Urothelium cell line (cell line): ENCODE measurements at regions not wholly inside any gene's neighbourhood (a gene's known extent, or its start where the extent isn't known, plus 50 kb on each side); places are given as distances from the start of the nearest gene placed in this dataset.
A peak's percentile ranks its signal among the peaks of the same experiment; 100 is the strongest.

Experiments used
- DNase-seq: peaks from one replicate; pipeline ENCODE4 v3.0.0; 2011; ENCODE audit warnings: low spot score, mixed read lengths
- FAIRE-seq: peaks from 2 replicates; lab custom pipeline; 2011; peaks lifted over from hg19 to GRCh38; lab: Jason Lieb, UNC

GRCh38 chr10:47140761-47141348, 159.1 kb upstream of the GDF10 start:
- DNase-seq, result no peak
- FAIRE-seq, result no peak

DNA sequence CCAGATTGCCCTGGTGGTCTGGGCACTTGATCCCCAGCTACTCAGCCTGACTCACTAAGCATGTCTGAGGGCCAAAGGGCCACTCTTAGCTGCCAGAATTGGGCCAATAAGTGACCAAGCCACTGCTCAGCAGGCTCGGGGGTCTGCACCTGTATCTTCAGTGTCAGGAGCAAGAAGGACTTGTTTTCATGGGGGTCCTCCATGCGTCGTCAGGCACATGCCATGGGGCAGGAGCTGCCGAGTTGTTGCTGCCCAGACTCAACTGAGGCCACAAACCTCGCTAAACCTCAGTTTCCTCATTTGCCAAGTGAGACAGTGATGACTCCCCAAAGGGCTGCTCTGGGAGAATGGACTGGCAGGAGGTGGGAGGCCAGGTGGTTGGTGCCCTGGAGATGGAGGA, 158.6 kb upstream of the GDF10 start:
- FAIRE-seq (no peak), DNase-seq (no peak)

- FAIRE-seq (no peak), DNase-seq (no peak)
These were observed 156.9 kb upstream of the GDF10 start for GRCh38 chr10:47143072-47143471.

- FAIRE-seq (no peak), DNase-seq (no peak)
These were observed 156.5 kb upstream of the GDF10 start for GRCh38 chr10:47143473-47143872.

DNA sequence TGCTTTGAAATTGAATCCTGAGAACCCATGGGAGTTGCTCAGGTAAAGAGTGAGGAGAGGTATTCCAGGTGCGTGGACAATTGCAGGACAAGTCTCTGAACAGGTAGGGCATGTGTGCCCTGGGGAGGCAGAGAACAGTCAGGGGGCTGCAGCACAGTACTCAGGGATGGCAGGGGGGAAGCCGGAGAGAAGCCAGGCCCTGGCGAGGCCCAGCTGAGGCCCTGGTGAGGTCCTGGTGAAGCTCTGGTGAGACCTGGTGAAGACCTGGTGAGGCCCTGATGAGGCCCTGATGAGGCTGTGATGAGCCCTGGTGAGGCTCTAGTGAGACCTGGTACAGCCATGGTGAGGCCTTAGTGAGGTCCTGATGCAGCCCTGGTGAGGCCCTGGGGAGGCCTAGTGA, 155.5 kb upstream of the GDF10 start:
- no peak for FAIRE-seq

DNA sequence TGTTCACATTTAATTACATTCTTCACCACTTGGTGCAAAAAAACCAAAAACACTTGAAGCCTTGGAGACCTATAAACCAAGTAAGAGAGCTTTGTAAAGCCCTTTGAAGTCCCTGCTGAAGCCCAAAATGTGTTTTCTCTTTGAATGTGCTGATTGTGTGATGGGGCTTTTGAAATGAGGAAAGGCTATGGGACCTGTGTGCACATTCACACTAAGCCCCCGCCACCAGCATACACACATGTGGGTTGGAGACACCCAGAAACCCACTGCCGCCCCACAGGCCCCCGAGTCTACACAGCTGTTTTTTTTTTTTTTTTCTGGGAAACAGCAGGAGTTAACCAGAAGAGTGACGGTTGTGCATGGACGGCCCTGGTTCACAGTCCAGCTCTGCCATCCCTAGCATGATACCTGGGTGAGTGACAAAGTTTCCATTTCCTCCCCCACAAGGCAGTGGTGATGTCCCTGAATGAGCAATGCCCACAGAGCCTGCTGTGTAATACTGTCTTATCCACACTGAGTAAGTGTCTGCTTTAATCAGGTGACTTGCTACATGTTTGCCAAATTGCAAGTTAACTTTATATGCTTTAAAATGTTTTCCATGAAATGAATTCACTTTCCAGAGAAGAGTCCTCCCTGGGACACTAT, 154.6 kb upstream of the GDF10 start:
- FAIRE-seq, result no peak
- no peak for DNase-seq

More for the DNA sequence above, 155.5 kb upstream of the GDF10 start:
- no peak for DNase-seq

GRCh38 chr10:47146572-47146971, 153.4 kb upstream of the GDF10 start:
- no peak for DNase-seq
- FAIRE-seq, result no peak

DNA sequence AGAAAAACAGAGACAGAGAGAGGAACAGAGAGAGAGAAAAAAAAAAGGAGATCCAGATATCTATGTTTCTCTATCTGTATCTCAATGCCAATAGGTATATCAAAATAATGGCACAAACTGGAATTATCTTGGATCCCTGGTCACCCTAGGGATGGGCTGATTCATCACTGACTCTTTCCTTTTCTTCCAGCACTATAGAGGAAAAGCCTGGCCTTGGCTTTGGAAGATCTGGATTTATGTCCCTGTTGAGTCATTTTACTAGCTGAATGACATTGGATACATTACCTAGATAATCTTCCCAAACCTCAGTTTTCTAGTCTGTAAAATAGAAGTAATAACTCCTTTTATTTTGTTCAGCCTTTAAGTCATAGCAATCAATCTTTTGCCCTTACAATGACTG, 152.8 kb upstream of the GDF10 start:
- DNase-seq (no peak), FAIRE-seq (no peak)

DNA sequence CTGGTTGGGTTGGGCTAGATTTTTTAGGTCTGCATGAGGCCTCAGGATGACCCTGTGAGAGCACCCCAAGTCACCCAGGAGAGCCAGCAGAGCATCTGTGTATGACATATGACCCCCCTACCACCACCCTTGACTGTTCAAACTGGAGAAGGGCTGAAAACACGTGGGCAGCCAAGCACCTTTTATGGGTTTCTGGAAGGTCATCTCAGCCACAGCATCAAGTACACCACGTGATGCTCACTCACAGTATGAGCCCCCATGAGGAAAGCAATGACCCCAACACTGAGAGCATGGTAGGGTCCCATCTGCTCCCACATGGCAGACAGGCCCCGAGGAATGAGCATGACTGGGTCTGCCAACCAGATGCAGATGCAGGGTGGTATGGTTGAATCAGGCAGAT, 149.4 kb upstream of the GDF10 start:
- FAIRE-seq, result no peak
- DNase-seq, result no peak

DNA sequence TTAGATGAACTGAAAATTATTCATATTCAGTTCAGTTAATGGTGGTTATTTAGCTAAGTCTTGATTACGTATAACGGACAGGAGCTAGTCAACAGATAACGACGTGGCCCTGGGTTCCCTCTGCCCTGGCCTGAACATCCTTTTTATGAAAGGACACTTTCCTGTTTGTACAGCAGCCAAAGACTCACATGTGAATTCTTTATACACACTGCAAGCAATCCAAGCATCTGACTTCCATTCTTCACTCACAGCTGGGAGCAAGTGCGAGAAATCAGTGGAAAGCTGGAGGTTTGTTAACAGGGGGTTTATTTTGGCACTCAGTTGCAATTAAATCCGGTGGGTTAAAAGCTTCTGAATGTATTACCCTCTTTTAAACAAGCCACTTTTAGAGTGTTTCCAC, 148.1 kb upstream of the GDF10 start:
- DNase-seq (no peak), FAIRE-seq (no peak)

DNA sequence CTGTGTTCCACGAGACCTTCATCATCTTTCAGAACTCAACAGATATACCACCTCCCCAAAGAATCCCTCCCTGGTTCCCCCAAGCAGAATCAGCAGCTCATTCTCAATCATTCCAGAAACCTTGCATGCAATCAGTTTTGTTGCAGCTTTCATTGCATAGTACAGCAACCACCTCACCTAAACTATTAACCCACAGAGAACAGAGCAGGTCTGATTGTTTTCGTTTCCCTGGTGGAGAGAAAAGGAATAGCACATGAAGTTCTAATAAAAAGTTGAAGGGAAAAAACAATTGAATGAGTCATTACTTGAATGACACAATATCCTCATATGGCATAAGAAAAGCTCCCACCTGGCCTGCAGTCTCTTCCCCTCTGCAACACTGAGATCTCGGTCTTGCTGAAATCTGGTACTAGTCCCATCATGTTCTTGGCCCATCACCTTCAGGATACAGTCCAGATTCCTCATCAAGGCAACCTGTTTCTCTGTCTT, 147.1 kb upstream of the GDF10 start:
- no peak for FAIRE-seq
- DNase-seq, result peak; percentile 67

DNA sequence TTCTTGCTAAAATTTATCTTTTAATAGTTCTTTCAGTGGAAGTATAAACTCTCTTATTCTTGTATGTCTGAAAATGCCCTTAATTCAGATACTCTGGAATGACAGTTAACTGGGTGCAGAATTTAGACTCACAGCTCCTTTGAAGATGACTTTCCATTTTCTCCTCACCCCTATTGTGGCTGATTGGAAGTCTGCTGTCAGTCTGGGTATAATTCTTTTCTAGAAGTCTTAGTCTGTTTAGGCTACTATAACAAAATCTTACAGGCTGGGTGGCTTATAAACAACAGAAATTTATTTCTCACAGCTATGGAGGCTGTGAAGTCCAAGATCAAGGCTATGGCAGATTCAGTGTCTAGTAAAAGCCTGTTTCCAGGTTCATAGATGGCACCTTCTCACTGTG, 145.2 kb upstream of the GDF10 start:
- no peak for FAIRE-seq

DNA sequence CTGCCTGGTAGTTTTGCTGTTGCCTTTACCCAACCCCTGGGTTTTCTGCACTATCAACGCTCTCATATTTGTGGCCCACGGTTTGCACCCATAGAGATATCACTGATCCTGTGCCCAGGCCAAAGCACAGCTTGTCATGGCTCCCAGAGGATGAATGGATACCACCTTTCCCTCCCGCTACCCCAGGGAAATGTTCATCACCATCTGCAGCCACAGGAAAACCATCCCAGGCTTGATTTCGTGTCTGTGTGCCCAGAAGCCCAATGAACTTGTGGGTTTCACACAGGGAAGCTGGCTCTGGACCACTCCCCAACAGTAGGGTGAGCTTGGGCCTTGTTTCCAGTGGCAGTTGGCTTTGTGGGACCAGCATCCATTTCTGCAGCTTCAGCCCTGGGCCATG, 143.1 kb upstream of the GDF10 start:
- no peak for DNase-seq
- no peak for FAIRE-seq

More for the DNA sequence above, 145.2 kb upstream of the GDF10 start:
- DNase-seq, result no peak

GRCh38 chr10:47158116-47159071, 141.6 kb upstream of the GDF10 start:
- no peak for DNase-seq
- FAIRE-seq, result no peak

GRCh38 chr10:47159361-47160260, 140.4 kb upstream of the GDF10 start:
- DNase-seq, result no peak
- no peak for FAIRE-seq

DNA sequence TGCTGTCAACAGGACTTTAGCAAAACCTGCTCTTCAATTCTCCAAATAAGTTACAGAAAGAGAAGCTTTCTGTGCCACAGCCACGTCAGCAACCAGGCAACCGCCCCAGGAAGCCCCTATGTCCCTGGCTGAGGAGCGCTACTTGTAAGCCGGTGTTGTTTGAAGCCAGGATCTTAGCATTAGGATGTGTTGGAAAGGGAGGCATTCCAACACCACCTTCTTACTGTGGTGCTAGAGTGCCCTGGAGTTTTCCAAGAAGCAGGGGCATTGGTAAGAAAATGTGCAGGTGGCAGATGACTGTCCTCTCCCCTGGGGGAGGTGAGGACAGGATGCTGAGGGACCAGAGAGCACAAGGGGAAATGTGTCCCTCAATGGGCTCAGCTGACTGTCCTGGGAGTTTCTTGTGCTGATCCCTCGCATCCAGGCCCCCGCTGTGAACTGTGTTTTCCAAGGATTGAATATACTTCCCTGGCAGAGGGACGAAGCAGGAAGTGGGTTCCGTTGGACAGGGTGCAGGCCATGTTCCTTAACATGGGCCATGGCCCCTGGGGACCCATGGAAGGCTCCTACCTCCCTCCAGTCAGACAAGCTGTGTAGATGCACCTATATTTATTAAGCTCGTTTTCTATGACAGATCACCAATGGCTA, 139.6 kb upstream of the GDF10 start:
- FAIRE-seq (no peak), DNase-seq (no peak)

- DNase-seq (no peak), FAIRE-seq (no peak)
These were observed 139.0 kb upstream of the GDF10 start for GRCh38 chr10:47160967-47161366.

GRCh38 chr10:47161465-47161864, 138.5 kb upstream of the GDF10 start:
- FAIRE-seq, result no peak

DNA sequence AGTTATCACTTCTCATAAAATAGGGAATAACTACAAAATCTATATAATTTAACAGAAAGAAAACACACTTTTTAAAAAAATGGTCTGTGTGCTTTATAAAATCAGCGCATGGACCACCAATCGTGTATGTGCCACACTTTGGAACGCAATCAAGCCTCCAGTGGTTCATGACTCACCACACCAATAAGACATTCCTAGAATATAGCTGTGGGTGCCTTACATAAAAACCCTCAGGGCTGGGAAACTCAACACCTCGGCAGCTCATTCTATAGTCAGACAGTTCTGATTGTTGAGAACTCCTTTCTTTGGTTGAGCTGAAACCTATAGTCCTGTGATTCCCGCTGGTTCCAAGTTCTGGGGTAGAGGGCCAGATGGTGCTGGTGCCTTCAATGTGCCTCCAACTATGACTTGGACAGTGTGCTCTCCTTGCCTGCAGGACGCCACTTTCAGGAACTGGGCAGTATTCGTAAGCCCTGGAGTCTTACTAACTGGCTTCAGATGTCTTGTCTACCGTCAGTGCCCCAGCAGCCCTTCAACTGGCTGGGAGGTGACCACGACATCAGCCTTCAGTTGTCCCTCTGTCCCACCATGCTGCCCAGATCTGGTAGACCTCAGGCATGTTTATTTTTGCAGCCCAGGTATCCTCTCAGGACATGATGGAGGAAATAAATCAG, 135.7 kb upstream of the GDF10 start:
- FAIRE-seq (no peak), DNase-seq (peak; percentile 86)

More at GRCh38 chr10:47161465-47161864, 138.5 kb upstream of the GDF10 start:
- no peak for DNase-seq

- FAIRE-seq (no peak), DNase-seq (no peak)
These were observed 135.2 kb upstream of the GDF10 start for GRCh38 chr10:47164800-47165128.
